GM12875 (cell line): ENCODE measurements at regions not wholly inside any gene's neighbourhood (a gene's known extent, or its start where the extent isn't known, plus 50 kb on each side); places are given as distances from the start of the nearest gene placed in this dataset.

Experiments used
- H3K4me3 ChIP-seq: one replicate; pipeline ENCODE4 v1.5.1; 2011; ENCODE audit warnings: low read depth, low read length, control low read depth
- CTCF ChIP-seq: IDR thresholded peaks from 2 replicates; pipeline ENCODE4 v1.5.1; 2011; ENCODE audit warnings: low read depth, mild to moderate bottlenecking, control low read depth, inconsistent platforms, low read length, moderate library complexity, borderline replicate concordance; ENCODE audit not compliant: insufficient read depth

- no peak overlapping the region for H3K4me3 ChIP-seq
- TF ChIP-seq CTCF, result no peak
Observed at GRCh38 chr3:178313716-178314115, 222.5 kb upstream of the KCNMB2 start.

- TF ChIP-seq CTCF, result no peak
- no peak overlapping the region for H3K4me3 ChIP-seq
Observed at GRCh38 chr3:178318340-178318739, 217.9 kb upstream of the KCNMB2 start.

GRCh38 chr3:178318941-178319816, 217.1 kb upstream of the KCNMB2 start:
- TF ChIP-seq CTCF, result no peak

GRCh38 chr3:178320456-178321351, 215.5 kb upstream of the KCNMB2 start:
- TF ChIP-seq CTCF, result no peak
- no peak overlapping the region for H3K4me3 ChIP-seq

More at GRCh38 chr3:178318941-178319816, 217.1 kb upstream of the KCNMB2 start:
- H3K4me3 ChIP-seq, result no peak overlapping the region

- H3K4me3 ChIP-seq, result no peak overlapping the region
- no peak for TF ChIP-seq CTCF
Observed at GRCh38 chr3:178324356-178324755, 211.9 kb upstream of the KCNMB2 start.

GRCh38 chr3:178325330-178325729, 210.9 kb upstream of the KCNMB2 start:
- TF ChIP-seq CTCF, result no peak

More at GRCh38 chr3:178325330-178325729, 210.9 kb upstream of the KCNMB2 start:
- H3K4me3 ChIP-seq, result no peak overlapping the region
